ENCODE measurements at regions not wholly inside any gene's neighbourhood (a gene's known extent, or its start where the extent isn't known, plus 50 kb on each side); places are given as distances from the start of the nearest gene placed in this dataset.

DNA sequence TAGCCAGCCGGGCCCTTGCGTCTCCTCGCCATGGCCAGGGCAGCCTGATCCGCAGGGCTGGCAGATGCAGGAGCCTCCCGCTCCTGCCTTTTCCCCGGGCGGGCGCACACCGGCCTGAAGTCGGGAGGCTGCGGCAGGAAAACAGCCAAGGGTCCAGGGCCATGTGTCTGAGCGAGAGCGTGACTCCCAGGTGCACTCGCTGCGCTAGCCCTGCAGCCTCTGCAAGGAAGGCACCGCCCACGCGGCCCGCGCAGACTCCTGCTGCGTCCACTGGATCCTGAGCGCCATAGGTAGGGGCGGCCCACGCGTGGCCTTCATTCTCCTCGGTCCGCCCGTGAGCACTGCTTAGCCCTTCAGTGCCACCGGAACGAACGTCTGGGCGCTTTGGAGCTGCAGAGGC is 379.9 kb downstream of the TRAM1L1 start:
- no peak for TF ChIP-seq POLR2A (IDR thresholded peaks at IDR 0.05)
- TF ChIP-seq, protein P1, sequence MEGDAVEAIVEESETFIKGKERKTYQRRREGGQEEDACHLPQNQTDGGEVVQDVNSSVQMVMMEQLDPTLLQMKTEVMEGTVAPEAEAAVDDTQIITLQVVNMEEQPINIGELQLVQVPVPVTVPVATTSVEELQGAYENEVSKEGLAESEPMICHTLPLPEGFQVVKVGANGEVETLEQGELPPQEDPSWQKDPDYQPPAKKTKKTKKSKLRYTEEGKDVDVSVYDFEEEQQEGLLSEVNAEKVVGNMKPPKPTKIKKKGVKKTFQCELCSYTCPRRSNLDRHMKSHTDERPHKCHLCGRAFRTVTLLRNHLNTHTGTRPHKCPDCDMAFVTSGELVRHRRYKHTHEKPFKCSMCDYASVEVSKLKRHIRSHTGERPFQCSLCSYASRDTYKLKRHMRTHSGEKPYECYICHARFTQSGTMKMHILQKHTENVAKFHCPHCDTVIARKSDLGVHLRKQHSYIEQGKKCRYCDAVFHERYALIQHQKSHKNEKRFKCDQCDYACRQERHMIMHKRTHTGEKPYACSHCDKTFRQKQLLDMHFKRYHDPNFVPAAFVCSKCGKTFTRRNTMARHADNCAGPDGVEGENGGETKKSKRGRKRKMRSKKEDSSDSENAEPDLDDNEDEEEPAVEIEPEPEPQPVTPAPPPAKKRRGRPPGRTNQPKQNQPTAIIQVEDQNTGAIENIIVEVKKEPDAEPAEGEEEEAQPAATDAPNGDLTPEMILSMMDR (IDR thresholded peaks at IDR 0.05): no peak
- DNase-seq: no peak
- H3K27me3 ChIP-seq: no peaks in the 10 kb centered on the region
- ATAC-seq: no peak
- no peak overlapping the region for H3K4me3 ChIP-seq
- no peaks in the 10 kb centered on the region for H3K36me3 ChIP-seq (replicated peaks in 1 of 2; ENCODE audit: insufficient read depth in 1 of 2, low read depth in 2 of 2)
- peaks cover 0 to 5% (median 0%) of the 10 kb centered on the region in 3 donors for H3K9me3 ChIP-seq
- intact Hi-C loops (cut with DNase I): no loop called here
- H3K27ac ChIP-seq: no peak overlapping the region
- 88 to 89% methylated on average over 12 to 27 of the region's 32 CpGs for WGBS, 2 donors
- no peaks in the 10 kb centered on the region for H3K4me1 ChIP-seq

DNA sequence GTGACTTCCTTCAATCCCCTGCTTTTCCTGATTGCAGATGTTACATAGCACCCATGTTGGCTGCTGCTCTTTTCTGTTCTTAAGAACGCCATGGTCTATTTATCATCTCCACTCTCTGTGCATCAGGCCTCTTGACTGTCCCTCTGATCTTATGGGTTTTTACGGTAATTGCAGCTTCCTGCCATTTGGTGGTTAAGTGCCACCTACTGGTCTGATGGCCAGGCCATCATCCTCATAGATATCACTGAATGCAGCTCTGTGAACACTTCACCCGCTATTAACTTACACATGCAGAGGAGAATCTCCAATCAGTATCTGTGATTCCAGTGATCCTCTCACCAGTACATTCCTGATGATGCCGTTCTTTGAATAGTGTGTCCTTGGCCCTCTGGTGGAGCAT is 382.4 kb downstream of the TRAM1L1 start:
- Histone ChIP-seq H3K9me3 (peaks cover 0 to 5% (median 0%) of the 10 kb centered on the region in 3 donors), H3K36me3 (replicated peaks in 1 of 2; ENCODE audit: insufficient read depth in 1 of 2, low read depth in 2 of 2) (no peaks in the 10 kb centered on the region), H3K4me1 (no peaks in the 10 kb centered on the region), H3K27ac (no peak overlapping the region), H3K27me3 (no peaks in the 10 kb centered on the region), H3K4me3 (no peak overlapping the region)
- peak in 2 of 4 donors; percentile 4 to 30 for DNase-seq
- 48 to 58% methylated on average over 4 of the region's 4 CpGs for WGBS, 2 donors
- intact Hi-C loops (cut with DNase I): no loop called here
- no peak for ATAC-seq
- TF ChIP-seq, protein P1 (IDR thresholded peaks at IDR 0.05): peak in 5 of 7 experiments; percentile 9 to 53 (median 36)
- no peak for TF ChIP-seq POLR2A (IDR thresholded peaks at IDR 0.05)

DNA sequence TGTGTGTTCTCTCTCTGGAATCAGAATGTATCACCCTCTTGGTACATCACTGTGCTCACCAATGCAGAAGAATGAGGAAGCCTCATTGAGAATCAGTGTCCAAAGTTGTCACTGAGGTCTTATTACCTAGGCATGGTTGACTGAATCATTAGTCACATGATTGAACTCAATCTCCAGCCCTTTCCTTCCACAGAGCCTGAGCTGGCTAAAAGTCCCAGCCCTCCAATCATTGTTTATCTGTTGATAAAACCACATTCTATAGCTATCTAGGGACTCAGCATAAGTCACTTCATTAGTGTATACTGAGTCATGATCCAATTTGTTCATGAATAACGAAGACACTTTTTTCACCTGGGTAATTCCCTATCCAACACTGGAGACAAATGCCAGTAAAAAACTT is 396.8 kb downstream of the TRAM1L1 start:
- no peaks in the 10 kb centered on the region for H3K36me3 ChIP-seq (replicated peaks in 1 of 2; ENCODE audit: insufficient read depth in 1 of 2, low read depth in 2 of 2)
- DNase-seq (no peak), ATAC-seq (no peak)
- 82 to 90% methylated on average over 1 of the region's 1 CpG for WGBS, 2 donors
- H3K27me3 ChIP-seq: no peaks in the 10 kb centered on the region
- TF ChIP-seq, protein P1 (IDR thresholded peaks at IDR 0.05): no peak
- no peak for TF ChIP-seq POLR2A (IDR thresholded peaks at IDR 0.05)
- no peaks in the 10 kb centered on the region for H3K4me1 ChIP-seq
- no peak overlapping the region for H3K27ac ChIP-seq
- no peak overlapping the region for H3K4me3 ChIP-seq
- intact Hi-C loops (cut with DNase I): no loop called here
- no peaks in the 10 kb centered on the region for H3K9me3 ChIP-seq

DNA sequence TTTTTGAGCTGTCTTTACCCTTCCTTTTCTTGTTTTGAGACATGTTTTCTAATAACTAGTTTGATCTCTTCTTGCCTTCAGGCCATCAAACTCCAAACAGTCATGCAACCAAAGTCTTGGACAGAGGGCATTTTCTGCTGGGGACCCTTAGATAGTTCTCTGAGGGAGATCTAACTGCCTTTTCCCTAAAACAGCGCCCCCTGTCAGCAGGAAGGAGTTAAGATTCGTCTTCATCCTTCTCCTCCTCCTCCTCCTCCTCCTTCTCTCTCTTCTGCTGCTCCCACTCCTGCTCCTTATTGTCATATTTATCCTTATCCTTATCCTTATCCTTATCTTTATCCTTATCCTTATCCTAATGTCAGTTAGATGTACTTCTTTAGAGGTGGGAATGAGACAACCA is 417.2 kb downstream of the TRAM1L1 start:
- Histone ChIP-seq H3K27ac (no peak overlapping the region), H3K27me3 (no peaks in the 10 kb centered on the region), H3K36me3 (replicated peaks in 1 of 2; ENCODE audit: insufficient read depth in 1 of 2, low read depth in 2 of 2) (no peaks in the 10 kb centered on the region), H3K4me1 (no peaks in the 10 kb centered on the region), H3K9me3 (no peaks in the 10 kb centered on the region), H3K4me3 (no peak overlapping the region)
- no peak for DNase-seq
- TF ChIP-seq POLR2A (IDR thresholded peaks at IDR 0.05): no peak
- TF ChIP-seq, protein P1 (IDR thresholded peaks at IDR 0.05): peak in 1 of 7 experiments; percentile 9
- 22 to 26% methylated on average over 2 of the region's 2 CpGs for WGBS, 2 donors
- ATAC-seq: no peak
- intact Hi-C loops (cut with DNase I): no loop called here

DNA sequence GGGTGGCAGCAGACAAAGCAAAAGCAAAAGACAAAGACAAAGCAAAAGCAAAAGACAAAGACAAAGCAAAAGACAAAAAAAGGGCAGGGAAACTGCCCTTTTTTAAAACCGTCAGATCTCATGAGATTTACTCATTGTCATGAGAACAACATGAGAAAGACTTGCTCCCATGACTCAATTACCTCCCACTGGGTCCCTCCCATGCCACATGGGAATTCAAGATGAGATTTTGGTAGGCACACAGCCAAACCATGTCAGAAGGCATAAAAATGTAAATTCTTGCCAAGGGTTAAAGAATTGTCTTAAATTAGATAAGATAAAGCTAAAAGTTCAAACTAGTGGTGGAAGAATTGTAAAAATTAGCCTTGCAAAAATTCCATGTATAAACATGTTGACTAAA is 419.7 kb downstream of the TRAM1L1 start:
- no peaks in the 10 kb centered on the region for H3K9me3 ChIP-seq
- H3K4me3 ChIP-seq: no peak overlapping the region
- H3K4me1 ChIP-seq: no peaks in the 10 kb centered on the region
- 70 to 81% methylated on average over 1 of the region's 1 CpG for WGBS, 2 donors
- no peak overlapping the region for H3K27ac ChIP-seq
- ATAC-seq: no peak
- H3K36me3 ChIP-seq (replicated peaks in 1 of 2; ENCODE audit: insufficient read depth in 1 of 2, low read depth in 2 of 2): no peaks in the 10 kb centered on the region
- TF ChIP-seq POLR2A (IDR thresholded peaks at IDR 0.05): no peak
- TF ChIP-seq, protein P1 (IDR thresholded peaks at IDR 0.05): no peak
- intact Hi-C loops (cut with DNase I): no loop called here
- DNase-seq: no peak
- no peaks in the 10 kb centered on the region for H3K27me3 ChIP-seq
